GM10266 (cell line): ENCODE measurements at regions not wholly inside any gene's neighbourhood (a gene's known extent, or its start where the extent isn't known, plus 50 kb on each side); places are given as distances from the start of the nearest gene placed in this dataset.

ENCODE experiments used
- DNase-seq: peaks from one replicate; pipeline ENCODE4 v3.0.0; 2012; ENCODE audit errors: extremely low spot score
- CTCF ChIP-seq: IDR thresholded peaks from 2 replicates; pipeline ENCODE4 v1.5.1; 2012; ENCODE audit warnings: mild to moderate bottlenecking, low read depth; ENCODE audit not compliant: control insufficient read depth, insufficient read depth; ENCODE audit errors: missing control alignments

- TF ChIP-seq CTCF, result no peak
- no peak for DNase-seq
These were observed 346.5 kb downstream of the SEC14L1 start for GRCh38 chr17:77487211-77487629.

- no peak for DNase-seq
- no peak for TF ChIP-seq CTCF
These were observed 347.1 kb downstream of the SEC14L1 start for GRCh38 chr17:77487677-77488530.

- TF ChIP-seq CTCF, result no peak
- no peak for DNase-seq
These were observed 347.9 kb downstream of the SEC14L1 start for GRCh38 chr17:77488531-77489238.

GRCh38 chr17:77489239-77489892 is 348.6 kb downstream of the SEC14L1 start:
- no peak for DNase-seq
- no peak for TF ChIP-seq CTCF

GRCh38 chr17:77489893-77490255 is 349.1 kb downstream of the SEC14L1 start:
- TF ChIP-seq CTCF, result no peak
- no peak for DNase-seq

GRCh38 chr17:77490361-77491183 is 349.8 kb downstream of the SEC14L1 start:
- DNase-seq, result no peak
- TF ChIP-seq CTCF, result no peak
